CD4-positive, alpha-beta T cell treated with Interleukin-1 beta for 1 hour (primary cell): ENCODE measurements at regions not wholly inside any gene's neighbourhood (a gene's known extent, or its start where the extent isn't known, plus 50 kb on each side); places are given as distances from the start of the nearest gene placed in this dataset.
"Not testable (repeated sequence)": the region's sequence is repeated elsewhere in the genome, so short reads cannot be mapped to it uniquely, and the experiment has no call there.

Experiments used
- DNase-seq, 2 donors: peaks; one replicate each; pipeline ENCODE4 v3.0.0-alpha.2; 2020 to 2022

- no peak for DNase-seq
Observed at GRCh38 chr2:223228871-223229270, 176.9 kb downstream of the KCNE4 start.

- no peak for DNase-seq
Observed at GRCh38 chr2:223230352-223230751, 178.4 kb downstream of the KCNE4 start.

DNA sequence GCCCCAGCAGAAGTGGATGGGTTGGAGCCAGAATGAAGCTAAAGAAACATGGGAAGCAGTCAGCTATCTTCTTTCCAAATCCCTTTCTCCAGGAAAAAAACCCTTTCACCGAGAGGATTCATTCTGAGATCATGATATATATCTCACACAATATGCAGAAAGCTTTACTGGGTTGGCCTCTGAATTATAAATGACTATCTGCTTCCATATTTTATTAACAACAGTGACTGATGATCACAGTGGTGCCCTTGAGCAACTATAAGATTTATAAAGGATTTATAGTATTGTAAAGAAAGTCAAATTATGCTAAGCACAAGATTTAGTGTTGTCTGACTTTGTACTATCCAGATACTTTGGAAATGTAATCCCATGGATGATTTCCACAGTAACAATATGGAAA, 180.3 kb downstream of the KCNE4 start:
- DNase-seq, result no peak

DNA sequence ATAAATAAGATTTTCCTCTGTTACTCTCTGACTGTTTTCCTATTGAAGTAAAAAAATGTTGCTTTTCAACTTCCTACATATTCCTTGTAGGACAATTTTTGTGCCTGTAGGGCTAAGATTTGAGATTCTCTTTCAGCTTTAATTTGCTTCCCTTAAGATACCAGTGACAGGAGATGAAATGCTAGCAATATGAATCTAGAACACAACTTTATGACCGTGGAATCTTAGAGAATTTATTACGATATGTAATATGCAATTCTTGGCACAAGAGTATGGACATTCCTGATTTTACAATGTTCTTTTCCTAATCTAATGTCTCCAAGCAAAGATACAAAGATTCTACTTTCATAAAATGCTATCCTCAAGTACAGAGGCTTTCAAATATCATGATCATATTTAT, 180.9 kb downstream of the KCNE4 start:
- DNase-seq, result no peak

DNA sequence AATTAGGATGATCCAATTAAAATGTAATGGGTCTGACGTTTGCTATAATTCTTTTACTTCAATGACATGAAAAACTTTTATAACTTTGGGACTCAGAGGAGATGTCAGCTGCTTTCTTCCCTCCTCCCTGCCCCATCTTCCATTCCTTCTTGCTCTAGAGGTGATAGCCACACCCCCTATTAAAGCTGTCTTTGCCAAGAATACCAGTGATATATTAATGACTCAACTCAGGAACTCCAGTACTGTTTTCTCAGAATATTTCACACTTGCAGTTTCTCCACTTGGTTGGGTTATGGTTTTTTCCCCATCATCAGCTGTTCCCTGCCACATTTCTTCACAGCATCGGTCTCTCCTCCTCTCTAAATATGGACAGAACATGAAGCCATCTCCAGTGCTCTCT, 184.0 kb downstream of the KCNE4 start:
- no peak for DNase-seq

- DNase-seq, result no peak
Observed at GRCh38 chr2:223238301-223238700, 186.3 kb downstream of the KCNE4 start.

DNA sequence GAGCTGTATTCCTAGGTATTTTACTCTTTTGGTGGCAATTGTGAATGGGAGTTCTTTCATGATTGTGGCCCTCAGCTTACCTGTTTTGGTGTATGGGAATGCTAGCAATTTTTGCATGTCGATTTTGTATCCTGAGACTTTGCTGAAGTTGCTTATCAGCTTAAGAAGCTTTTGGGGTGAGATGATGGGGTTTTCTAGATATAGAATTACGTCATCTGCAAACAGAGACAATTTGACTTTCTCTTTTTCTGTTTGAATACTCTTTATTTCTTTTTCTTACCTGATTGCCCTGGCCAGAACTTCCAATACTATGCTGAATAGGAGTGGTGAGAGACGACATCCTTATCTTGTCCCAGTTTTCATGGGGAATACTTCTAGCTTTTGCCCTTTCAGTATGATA, 191.2 kb downstream of the KCNE4 start:
- DNase-seq, result no peak

GRCh38 chr2:223247136-223247535, 195.1 kb downstream of the KCNE4 start:
- no peak for DNase-seq

- DNase-seq, result no peak
Observed at GRCh38 chr2:223251656-223252229, 199.8 kb downstream of the KCNE4 start.

DNA sequence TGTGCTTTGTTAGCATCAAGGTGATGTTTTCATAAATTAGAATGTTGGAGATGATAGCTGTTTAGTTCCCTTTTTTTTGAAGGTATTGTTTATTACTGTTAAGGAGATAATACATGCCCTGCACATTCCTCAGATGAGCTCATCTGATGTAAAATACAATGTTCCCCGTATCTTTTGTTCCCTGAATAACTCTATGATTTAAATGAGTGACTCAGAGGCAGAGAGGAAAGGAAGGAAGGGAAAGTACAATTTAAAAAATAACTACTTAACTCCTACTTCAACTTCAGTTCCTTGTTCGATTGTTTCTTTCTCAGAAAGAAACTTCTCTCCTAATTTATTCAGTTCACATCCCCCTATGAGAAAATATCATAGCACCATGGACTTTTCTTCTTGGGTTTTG, 208.7 kb downstream of the KCNE4 start:
- DNase-seq, result no peak

- DNase-seq, result no peak
Observed at GRCh38 chr2:223262946-223263345, 211.0 kb downstream of the KCNE4 start.

- no peak for DNase-seq
Observed at GRCh38 chr2:223264541-223265193, 212.7 kb downstream of the KCNE4 start.

GRCh38 chr2:223267160-223267951, 215.4 kb downstream of the KCNE4 start:
- DNase-seq, result no peak

GRCh38 chr2:223269386-223269785, 217.4 kb downstream of the KCNE4 start:
- no peak for DNase-seq

DNA sequence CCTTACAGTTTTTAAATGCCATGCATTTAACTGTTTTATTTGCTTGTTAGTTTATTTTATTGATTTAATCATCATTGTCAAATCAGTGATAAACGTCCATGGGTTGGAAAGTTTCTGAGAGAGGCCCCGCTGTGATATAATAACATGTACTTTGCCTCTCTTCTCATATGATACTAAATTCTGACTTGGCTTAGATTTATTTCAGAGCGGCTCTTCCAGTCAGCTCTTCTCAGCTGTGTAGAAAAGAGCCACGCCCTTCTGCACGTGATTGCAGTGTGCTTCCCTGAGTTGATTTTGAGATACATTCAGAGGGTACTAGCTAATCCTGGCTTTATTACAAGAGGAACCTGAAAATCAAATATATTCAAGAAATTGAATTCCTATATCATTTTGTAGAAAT, 218.6 kb downstream of the KCNE4 start:
- DNase-seq, result no peak

- no peak for DNase-seq
Observed at GRCh38 chr2:223273995-223274394, 222.0 kb downstream of the KCNE4 start.

GRCh38 chr2:223282221-223282620, 230.2 kb downstream of the KCNE4 start:
- no peak for DNase-seq

DNA sequence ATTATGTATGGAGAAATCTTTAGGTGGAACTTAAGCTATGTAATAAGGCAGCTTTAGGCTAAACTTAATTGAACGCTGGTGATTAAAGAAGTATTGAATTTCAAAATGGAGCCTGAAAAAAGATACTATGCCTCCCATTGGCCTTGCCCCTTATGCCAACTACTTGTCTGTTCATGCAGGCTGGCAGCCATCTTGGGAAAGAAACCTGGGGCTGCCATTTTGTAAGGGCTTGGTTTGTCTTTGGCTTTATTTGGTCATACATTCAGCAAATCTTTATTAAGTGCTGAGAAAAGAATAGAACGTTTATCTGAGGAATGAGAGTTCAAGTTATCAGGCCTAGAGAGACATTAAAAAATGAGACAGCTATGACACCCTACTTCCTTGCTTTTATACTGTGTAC, 231.3 kb downstream of the KCNE4 start:
- DNase-seq, result no peak

DNA sequence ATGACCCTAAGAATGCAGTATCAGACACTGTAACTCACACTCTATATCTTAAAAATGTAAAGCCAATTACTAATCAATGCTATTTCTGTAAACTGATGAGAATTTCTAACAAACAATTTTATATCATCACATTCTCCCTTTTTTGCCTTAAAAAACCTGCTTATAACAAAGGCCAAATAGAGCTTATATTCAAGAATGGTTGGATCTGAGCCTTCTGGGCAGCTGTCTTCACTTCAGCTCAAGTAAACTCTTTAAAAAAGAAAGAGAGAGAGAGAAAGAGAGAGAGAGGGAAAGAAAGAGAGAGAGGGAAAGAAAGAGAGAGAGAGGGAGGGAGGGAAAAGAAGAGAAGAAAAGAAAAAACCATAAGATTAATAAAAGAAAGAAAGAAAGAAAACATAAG, 231.8 kb downstream of the KCNE4 start:
- no peak for DNase-seq

DNA sequence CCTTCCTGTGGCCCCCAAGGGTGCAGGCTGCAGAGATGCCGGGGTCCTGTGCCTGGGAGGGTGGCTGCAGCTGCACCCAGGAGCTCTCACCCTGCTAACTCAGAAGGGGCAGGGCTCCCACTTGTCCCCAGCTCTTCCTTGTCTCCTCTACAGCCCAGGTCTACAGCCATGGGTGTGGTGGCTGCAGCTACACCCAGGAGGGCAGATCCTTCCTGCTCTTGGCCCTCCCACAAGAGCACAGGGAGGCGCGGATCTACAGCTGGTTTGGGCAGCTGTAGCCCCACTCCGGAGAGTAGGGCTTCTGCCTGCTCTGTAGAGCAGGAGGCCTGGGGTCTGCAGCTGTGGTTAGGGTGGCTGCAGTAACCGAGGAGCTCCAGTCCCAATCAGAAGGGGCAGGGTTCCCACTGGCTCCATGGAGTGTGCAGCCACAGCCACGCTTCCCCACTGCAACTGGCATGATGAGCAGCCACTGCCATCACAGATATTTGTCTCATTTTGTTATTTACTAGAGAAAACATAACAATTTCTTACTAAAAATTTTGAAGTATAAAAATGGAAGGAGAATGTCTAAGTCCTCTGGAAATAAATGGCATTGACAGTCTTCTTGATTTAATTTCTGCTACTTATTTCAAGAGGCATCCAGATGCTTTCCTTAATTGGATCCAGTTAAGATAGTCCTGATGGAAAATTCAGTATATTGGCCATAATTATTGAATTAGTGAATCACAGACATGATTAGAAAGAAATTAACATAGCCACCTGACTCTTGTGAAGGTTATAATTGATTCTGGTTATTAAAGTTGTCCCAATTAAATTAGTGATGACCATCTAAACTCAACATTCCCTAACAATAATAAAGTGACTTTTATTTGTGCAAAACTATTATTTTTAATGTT, 233.6 kb downstream of the KCNE4 start:
- no peak for DNase-seq

- DNase-seq, result no peak
Observed at GRCh38 chr2:223294756-223295155, 242.8 kb downstream of the KCNE4 start.

GRCh38 chr2:223297788-223298187, 245.8 kb downstream of the KCNE4 start:
- DNase-seq, result no peak

GRCh38 chr2:223298329-223298728, 246.3 kb downstream of the KCNE4 start:
- not testable (repeated sequence) for DNase-seq
